ENCODE measurements at regions not wholly inside any gene's neighbourhood (a gene's known extent, or its start where the extent isn't known, plus 50 kb on each side); places are given as distances from the start of the nearest gene placed in this dataset.
"Not testable (repeated sequence)": the region's sequence is repeated elsewhere in the genome, so short reads cannot be mapped to it uniquely, and the experiment has no call there.

DNA sequence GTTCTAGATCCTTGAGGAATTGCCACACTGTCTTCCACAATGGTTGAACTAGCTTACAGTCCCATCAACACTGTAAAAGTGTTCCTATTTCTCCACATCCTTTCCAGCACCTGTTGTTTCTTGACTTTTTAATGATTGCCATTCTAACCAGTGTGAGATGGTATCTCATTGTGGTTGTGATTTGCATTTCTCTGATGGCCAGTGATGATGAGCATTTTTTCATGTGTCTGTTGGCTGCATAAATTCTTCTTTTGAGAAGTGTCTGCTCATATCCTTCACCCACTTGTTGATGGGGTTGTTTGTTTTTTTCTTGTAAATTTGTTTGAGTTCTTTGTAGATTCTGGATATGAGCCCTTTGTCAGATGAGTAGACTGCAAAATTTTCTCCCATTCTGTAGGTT is 129.0 kb upstream of the HMGN3 start:
- H3K4me3 ChIP-seq (ENCODE audit: extremely low read depth in 1 of 4, insufficient read depth in 2 of 4, low read depth in 3 of 4, low read length in 4 of 4); H2BK5ac ChIP-seq (ENCODE audit: low read depth, low read length); CTCF ChIA-PET (ENCODE audit: partially characterized antibody); H3K23ac ChIP-seq (ENCODE audit: insufficient read length); H3K14ac ChIP-seq (ENCODE audit: insufficient read length); H4K8ac ChIP-seq (ENCODE audit: extremely low read depth, insufficient read depth, low read length); H3K18ac ChIP-seq (ENCODE audit: extremely low read depth, low read length); H3K4ac ChIP-seq (replicated peaks; ENCODE audit: insufficient read length, low read depth, low read length); H3K23me2 ChIP-seq (ENCODE audit: low read depth, low read length); H3K36me3 ChIP-seq (ENCODE audit: control insufficient read depth in 2 of 4, insufficient read depth in 4 of 4, low read length in 3 of 4); H3K9me3 ChIP-seq (ENCODE audit: insufficient read depth in 2 of 2, low read depth in 1 of 2, low read length in 1 of 2); H2BK120ac ChIP-seq (replicated peaks; ENCODE audit: low read depth, low read length); H3K27me3 ChIP-seq (replicated peaks in 1 of 4; ENCODE audit: control insufficient read depth in 3 of 4, extremely low read depth in 1 of 4, insufficient read depth in 3 of 4, low read length in 3 of 4); H2BK20ac ChIP-seq (ENCODE audit: low read length); H4K20me1 ChIP-seq (replicated peaks in 1 of 2; ENCODE audit: control insufficient read depth in 1 of 2, insufficient read depth in 2 of 2, low read length in 2 of 2); FAIRE-seq; H3K9ac ChIP-seq (replicated peaks in 1 of 4; ENCODE audit: extremely low read depth in 1 of 4, low read depth in 3 of 4, low read length in 3 of 4); H4K91ac ChIP-seq (replicated peaks; ENCODE audit: insufficient read length, low read length); H3K4me1 ChIP-seq (replicated peaks in 1 of 4; ENCODE audit: control insufficient read depth in 3 of 4, insufficient read depth in 4 of 4, low read length in 3 of 4); H2AFZ ChIP-seq (ENCODE audit: low read length); H2AK5ac ChIP-seq (ENCODE audit: low read depth, low read length); H3K79me2 ChIP-seq (ENCODE audit: control insufficient read depth in 1 of 2, insufficient read depth in 2 of 2, low read length in 2 of 2); H2BK15ac ChIP-seq (ENCODE audit: low read length); H2BK12ac ChIP-seq (ENCODE audit: low read depth, low read length); DNase-seq (ENCODE audit: low read depth in 1 of 2, low spot score in 2 of 2); H3K56ac ChIP-seq (replicated peaks; ENCODE audit: insufficient read length, low read depth, low read length); H3K4me2 ChIP-seq (ENCODE audit: insufficient read depth in 1 of 2, low read depth in 2 of 2, low read length in 2 of 2); POLR2A ChIA-PET (ENCODE audit: partially characterized antibody); H3K27ac ChIP-seq (ENCODE audit: low read depth, low read length); H4K5ac ChIP-seq (ENCODE audit: insufficient read length, low read depth, low read length); H3K79me1 ChIP-seq (ENCODE audit: low read depth, low read length): not testable (repeated sequence)

DNA sequence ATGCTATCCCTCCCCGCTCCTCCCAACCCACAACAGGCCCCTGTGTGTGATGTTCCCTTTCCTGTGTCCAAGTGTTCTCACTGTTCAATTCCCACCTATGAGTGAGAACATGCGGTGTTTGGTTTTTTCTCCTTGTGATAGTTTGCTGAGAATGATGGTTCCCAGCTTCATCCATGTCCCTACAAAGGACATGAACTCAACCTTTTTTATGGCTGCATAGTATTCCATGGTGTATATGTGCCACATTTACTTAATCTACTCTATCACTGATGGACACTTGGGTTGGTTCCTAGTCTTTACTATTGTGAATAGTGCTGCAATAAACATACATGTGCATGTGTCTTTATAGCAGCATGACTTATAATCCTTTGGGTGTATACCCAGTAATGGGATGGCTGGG is 126.6 kb upstream of the HMGN3 start:
- H4K20me1 ChIP-seq (replicated peaks in 1 of 2; ENCODE audit: control insufficient read depth in 1 of 2, insufficient read depth in 2 of 2, low read length in 2 of 2); H2BK12ac ChIP-seq (ENCODE audit: low read depth, low read length); H3K4me1 ChIP-seq (replicated peaks in 1 of 4; ENCODE audit: control insufficient read depth in 3 of 4, insufficient read depth in 4 of 4, low read length in 3 of 4); H2AFZ ChIP-seq (ENCODE audit: low read length); H3K18ac ChIP-seq (ENCODE audit: extremely low read depth, low read length); H2AK5ac ChIP-seq (ENCODE audit: low read depth, low read length); H3K79me2 ChIP-seq (ENCODE audit: control insufficient read depth in 1 of 2, insufficient read depth in 2 of 2, low read length in 2 of 2); POLR2A ChIA-PET (ENCODE audit: partially characterized antibody); H3K79me1 ChIP-seq (ENCODE audit: low read depth, low read length); H4K91ac ChIP-seq (replicated peaks; ENCODE audit: insufficient read length, low read length); FAIRE-seq; H2BK20ac ChIP-seq (ENCODE audit: low read length); H2BK120ac ChIP-seq (replicated peaks; ENCODE audit: low read depth, low read length); H3K4ac ChIP-seq (replicated peaks; ENCODE audit: insufficient read length, low read depth, low read length); H3K36me3 ChIP-seq (ENCODE audit: control insufficient read depth in 2 of 4, insufficient read depth in 4 of 4, low read length in 3 of 4); H3K56ac ChIP-seq (replicated peaks; ENCODE audit: insufficient read length, low read depth, low read length); H3K14ac ChIP-seq (ENCODE audit: insufficient read length); DNase-seq (ENCODE audit: low read depth in 1 of 2, low spot score in 2 of 2); H3K4me2 ChIP-seq (ENCODE audit: insufficient read depth in 1 of 2, low read depth in 2 of 2, low read length in 2 of 2); H2BK15ac ChIP-seq (ENCODE audit: low read length); H3K9me3 ChIP-seq (ENCODE audit: insufficient read depth in 2 of 2, low read depth in 1 of 2, low read length in 1 of 2); H3K4me3 ChIP-seq (ENCODE audit: extremely low read depth in 1 of 4, insufficient read depth in 2 of 4, low read depth in 3 of 4, low read length in 4 of 4); H3K27ac ChIP-seq (ENCODE audit: low read depth, low read length); H2BK5ac ChIP-seq (ENCODE audit: low read depth, low read length); H4K8ac ChIP-seq (ENCODE audit: extremely low read depth, insufficient read depth, low read length); H3K23me2 ChIP-seq (ENCODE audit: low read depth, low read length); H3K23ac ChIP-seq (ENCODE audit: insufficient read length); H3K27me3 ChIP-seq (replicated peaks in 1 of 4; ENCODE audit: control insufficient read depth in 3 of 4, extremely low read depth in 1 of 4, insufficient read depth in 3 of 4, low read length in 3 of 4); H4K5ac ChIP-seq (ENCODE audit: insufficient read length, low read depth, low read length); CTCF ChIA-PET (ENCODE audit: partially characterized antibody); H3K9ac ChIP-seq (replicated peaks in 1 of 4; ENCODE audit: extremely low read depth in 1 of 4, low read depth in 3 of 4, low read length in 3 of 4): not testable (repeated sequence)
- 100% methylated on average over 1 of the region's 2 CpGs; no CpG with 5 or more reads in 1 of the 2 experiments for WGBS, 2 experiments (ENCODE audit: extremely low coverage in 1 of 2, insufficient coverage in 1 of 2, insufficient read length in 1 of 2, insufficient replicate concordance in 2 of 2, low coverage in 1 of 2, low lambda C conversion rate in 2 of 2, missing lambda C conversion rate in 1 of 2)
